BE2C (cell line): ENCODE measurements at regions not wholly inside any gene's neighbourhood (a gene's known extent, or its start where the extent isn't known, plus 50 kb on each side); places are given as distances from the start of the nearest gene placed in this dataset.

Experiments used
- DNase-seq: peaks from one replicate; pipeline ENCODE4 v3.0.0-alpha.2; 2020
- H3K27me3 ChIP-seq: fragments of 250-450 bp; sonication (Bioruptor Pico); 2 replicates; pipeline ENCODE4 v1.5.1; 2020; ENCODE audit warnings: mild to moderate bottlenecking
- H3K36me3 ChIP-seq: fragments of 250-450 bp; sonication (Bioruptor Pico); 2 replicates; pipeline ENCODE4 v1.5.1; 2020; ENCODE audit warnings: mild to moderate bottlenecking
- H3K4me1 ChIP-seq: fragments of 250-450 bp; sonication (Bioruptor Pico); 2 replicates; pipeline ENCODE4 v1.5.1; 2020
- H3K4me3 ChIP-seq: 2 replicates; pipeline ENCODE4 v1.5.1; 2011; ENCODE audit warnings: low read depth, low read length
- H3K9me3 ChIP-seq: fragments of 250-450 bp; sonication (Bioruptor Pico); 2 replicates; pipeline ENCODE4 v1.5.1; 2020
- CTCF ChIP-seq: IDR thresholded peaks from 2 replicates; pipeline ENCODE4 v1.5.1; 2012; ENCODE audit warnings: mild to moderate bottlenecking, low read depth, low read length

- Histone ChIP-seq H3K36me3 (no peaks in the 10 kb centered on the region), H3K4me1 (no peaks in the 10 kb centered on the region), H3K9me3 (no peaks in the 10 kb centered on the region), H3K4me3 (no peak overlapping the region), H3K27me3 (peaks cover 20% of the 10 kb centered on the region)
- no peak for DNase-seq
- no peak for TF ChIP-seq CTCF
Observed at GRCh38 chr13:109922518-109922917, 136.1 kb upstream of the IRS2 start.

- no peak for DNase-seq
- H3K4me3 ChIP-seq = no peak overlapping the region
- H3K4me1 ChIP-seq = no peaks in the 10 kb centered on the region
- TF ChIP-seq CTCF = no peak
- H3K9me3 ChIP-seq = no peaks in the 10 kb centered on the region
- no peaks in the 10 kb centered on the region for H3K36me3 ChIP-seq
- H3K27me3 ChIP-seq = peaks cover 14% of the 10 kb centered on the region
Observed at GRCh38 chr13:109919715-109920375, 133.5 kb upstream of the IRS2 start.

GRCh38 chr13:109918179-109918711, 131.9 kb upstream of the IRS2 start:
- TF ChIP-seq CTCF = no peak
- peaks cover 13% of the 10 kb centered on the region for H3K27me3 ChIP-seq
- H3K9me3 ChIP-seq = no peaks in the 10 kb centered on the region
- DNase-seq = no peak
- no peak overlapping the region for H3K4me3 ChIP-seq
- no peaks in the 10 kb centered on the region for H3K4me1 ChIP-seq
- H3K36me3 ChIP-seq = no peaks in the 10 kb centered on the region

- H3K9me3 ChIP-seq = no peaks in the 10 kb centered on the region
- no peaks in the 10 kb centered on the region for H3K4me1 ChIP-seq
- no peak for TF ChIP-seq CTCF
- peaks cover 11% of the 10 kb centered on the region for H3K27me3 ChIP-seq
- no peak for DNase-seq
- no peak overlapping the region for H3K4me3 ChIP-seq
- no peaks in the 10 kb centered on the region for H3K36me3 ChIP-seq
Observed at GRCh38 chr13:109917422-109917821, 131.0 kb upstream of the IRS2 start.

GRCh38 chr13:109913936-109914510, 127.6 kb upstream of the IRS2 start:
- Histone ChIP-seq H3K9me3 (no peaks in the 10 kb centered on the region), H3K4me3 (no peak overlapping the region), H3K4me1 (no peaks in the 10 kb centered on the region), H3K27me3 (peaks cover 24% of the 10 kb centered on the region), H3K36me3 (no peaks in the 10 kb centered on the region)
- TF ChIP-seq CTCF = no peak
- no peak for DNase-seq

- H3K27me3 ChIP-seq = peaks cover 24% of the 10 kb centered on the region
- no peaks in the 10 kb centered on the region for H3K4me1 ChIP-seq
- no peaks in the 10 kb centered on the region for H3K9me3 ChIP-seq
- TF ChIP-seq CTCF = no peak
- H3K4me3 ChIP-seq = no peak overlapping the region
- DNase-seq = no peak
- H3K36me3 ChIP-seq = no peaks in the 10 kb centered on the region
Observed at GRCh38 chr13:109913186-109913585, 126.8 kb upstream of the IRS2 start.
